ENCODE measurements at regions not wholly inside any gene's neighbourhood (a gene's known extent, or its start where the extent isn't known, plus 50 kb on each side); places are given as distances from the start of the nearest gene placed in this dataset.

- TF ChIP-seq ZHX1 (conservative IDR thresholded peaks at IDR 0.05; ENCODE audit: low read length), result no peak
- no peak for TF ChIP-seq PHTF2 (CRISPR knock-in tag; IDR thresholded peaks at IDR 0.05)
- TF ChIP-seq ZNF75A (CRISPR knock-in tag; IDR thresholded peaks at IDR 0.05), result no peak
- no peak for TF ChIP-seq GTF2A2 (tag; IDR thresholded peaks at IDR 0.05)
- TF ChIP-seq, protein P1, sequence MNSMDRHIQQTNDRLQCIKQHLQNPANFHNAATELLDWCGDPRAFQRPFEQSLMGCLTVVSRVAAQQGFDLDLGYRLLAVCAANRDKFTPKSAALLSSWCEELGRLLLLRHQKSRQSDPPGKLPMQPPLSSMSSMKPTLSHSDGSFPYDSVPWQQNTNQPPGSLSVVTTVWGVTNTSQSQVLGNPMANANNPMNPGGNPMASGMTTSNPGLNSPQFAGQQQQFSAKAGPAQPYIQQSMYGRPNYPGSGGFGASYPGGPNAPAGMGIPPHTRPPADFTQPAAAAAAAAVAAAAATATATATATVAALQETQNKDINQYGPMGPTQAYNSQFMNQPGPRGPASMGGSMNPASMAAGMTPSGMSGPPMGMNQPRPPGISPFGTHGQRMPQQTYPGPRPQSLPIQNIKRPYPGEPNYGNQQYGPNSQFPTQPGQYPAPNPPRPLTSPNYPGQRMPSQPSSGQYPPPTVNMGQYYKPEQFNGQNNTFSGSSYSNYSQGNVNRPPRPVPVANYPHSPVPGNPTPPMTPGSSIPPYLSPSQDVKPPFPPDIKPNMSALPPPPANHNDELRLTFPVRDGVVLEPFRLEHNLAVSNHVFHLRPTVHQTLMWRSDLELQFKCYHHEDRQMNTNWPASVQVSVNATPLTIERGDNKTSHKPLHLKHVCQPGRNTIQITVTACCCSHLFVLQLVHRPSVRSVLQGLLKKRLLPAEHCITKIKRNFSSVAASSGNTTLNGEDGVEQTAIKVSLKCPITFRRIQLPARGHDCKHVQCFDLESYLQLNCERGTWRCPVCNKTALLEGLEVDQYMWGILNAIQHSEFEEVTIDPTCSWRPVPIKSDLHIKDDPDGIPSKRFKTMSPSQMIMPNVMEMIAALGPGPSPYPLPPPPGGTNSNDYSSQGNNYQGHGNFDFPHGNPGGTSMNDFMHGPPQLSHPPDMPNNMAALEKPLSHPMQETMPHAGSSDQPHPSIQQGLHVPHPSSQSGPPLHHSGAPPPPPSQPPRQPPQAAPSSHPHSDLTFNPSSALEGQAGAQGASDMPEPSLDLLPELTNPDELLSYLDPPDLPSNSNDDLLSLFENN (IDR thresholded peaks at IDR 0.05; ENCODE audit: low read depth in 2 of 2, low read length in 2 of 2), result no peak
- no peak for TF ChIP-seq DIDO1 (tag; IDR thresholded peaks at IDR 0.05; ENCODE audit: low read depth)
- TF ChIP-seq ELF2 (CRISPR knock-in tag; IDR thresholded peaks at IDR 0.05), result no peak
- TF ChIP-seq SAP30 (IDR thresholded peaks at IDR 0.05; ENCODE audit: borderline replicate concordance, insufficient read depth, low read depth, low read length, poor library complexity, severe bottlenecking), result no peak
Measured at GRCh38 chr2:2639251-2640139, 308.4 kb upstream of the MYT1L start (continued).

All from K562 (cell line).